ENCODE measurements at regions not wholly inside any gene's neighbourhood (a gene's known extent, or its start where the extent isn't known, plus 50 kb on each side); places are given as distances from the start of the nearest gene placed in this dataset.

DNA sequence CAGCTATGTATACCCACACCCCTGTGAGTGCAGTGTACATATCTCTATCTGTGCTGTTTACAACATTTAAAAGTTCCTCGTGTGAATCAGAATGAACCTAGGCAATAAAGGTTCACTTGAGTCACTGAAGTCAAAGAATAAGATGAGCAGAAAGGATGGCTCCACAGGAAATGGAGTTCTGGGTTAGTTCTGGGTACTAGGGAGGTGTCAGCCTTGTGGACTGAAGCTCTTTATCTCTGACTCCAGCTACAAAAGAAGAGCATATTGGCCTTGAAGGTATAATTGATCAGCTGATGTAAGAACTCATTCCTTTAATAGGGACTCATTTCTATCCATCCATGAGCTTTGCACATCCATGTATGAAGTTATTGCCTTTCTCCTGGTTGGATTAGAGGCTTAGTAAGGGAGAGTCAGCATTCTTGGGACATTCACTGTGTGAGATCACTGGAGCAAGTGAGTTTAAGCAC, 73.9 kb upstream of the BACH2 start:
- H3K27me3 ChIP-seq (ENCODE audit: insufficient read depth, poor library complexity, severe bottlenecking), result no peaks in the 10 kb centered on the region
- no peak overlapping the region for H3K4me3 ChIP-seq (replicated peaks; ENCODE audit: insufficient read depth, low read length)
- H3K27ac ChIP-seq (replicated peaks), result no peak overlapping the region
- TF ChIP-seq GABPA (IDR thresholded peaks at IDR 0.05; ENCODE audit: low read depth), result no peak
- no peak for TF ChIP-seq SPI1 (IDR thresholded peaks at IDR 0.05; ENCODE audit: borderline replicate concordance, low read depth)
- TF ChIP-seq, protein P1, sequence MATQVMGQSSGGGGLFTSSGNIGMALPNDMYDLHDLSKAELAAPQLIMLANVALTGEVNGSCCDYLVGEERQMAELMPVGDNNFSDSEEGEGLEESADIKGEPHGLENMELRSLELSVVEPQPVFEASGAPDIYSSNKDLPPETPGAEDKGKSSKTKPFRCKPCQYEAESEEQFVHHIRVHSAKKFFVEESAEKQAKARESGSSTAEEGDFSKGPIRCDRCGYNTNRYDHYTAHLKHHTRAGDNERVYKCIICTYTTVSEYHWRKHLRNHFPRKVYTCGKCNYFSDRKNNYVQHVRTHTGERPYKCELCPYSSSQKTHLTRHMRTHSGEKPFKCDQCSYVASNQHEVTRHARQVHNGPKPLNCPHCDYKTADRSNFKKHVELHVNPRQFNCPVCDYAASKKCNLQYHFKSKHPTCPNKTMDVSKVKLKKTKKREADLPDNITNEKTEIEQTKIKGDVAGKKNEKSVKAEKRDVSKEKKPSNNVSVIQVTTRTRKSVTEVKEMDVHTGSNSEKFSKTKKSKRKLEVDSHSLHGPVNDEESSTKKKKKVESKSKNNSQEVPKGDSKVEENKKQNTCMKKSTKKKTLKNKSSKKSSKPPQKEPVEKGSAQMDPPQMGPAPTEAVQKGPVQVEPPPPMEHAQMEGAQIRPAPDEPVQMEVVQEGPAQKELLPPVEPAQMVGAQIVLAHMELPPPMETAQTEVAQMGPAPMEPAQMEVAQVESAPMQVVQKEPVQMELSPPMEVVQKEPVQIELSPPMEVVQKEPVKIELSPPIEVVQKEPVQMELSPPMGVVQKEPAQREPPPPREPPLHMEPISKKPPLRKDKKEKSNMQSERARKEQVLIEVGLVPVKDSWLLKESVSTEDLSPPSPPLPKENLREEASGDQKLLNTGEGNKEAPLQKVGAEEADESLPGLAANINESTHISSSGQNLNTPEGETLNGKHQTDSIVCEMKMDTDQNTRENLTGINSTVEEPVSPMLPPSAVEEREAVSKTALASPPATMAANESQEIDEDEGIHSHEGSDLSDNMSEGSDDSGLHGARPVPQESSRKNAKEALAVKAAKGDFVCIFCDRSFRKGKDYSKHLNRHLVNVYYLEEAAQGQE (IDR thresholded peaks at IDR 0.05; ENCODE audit: insufficient replicate concordance, low read depth), result no peak
- TF ChIP-seq, protein P2, sequence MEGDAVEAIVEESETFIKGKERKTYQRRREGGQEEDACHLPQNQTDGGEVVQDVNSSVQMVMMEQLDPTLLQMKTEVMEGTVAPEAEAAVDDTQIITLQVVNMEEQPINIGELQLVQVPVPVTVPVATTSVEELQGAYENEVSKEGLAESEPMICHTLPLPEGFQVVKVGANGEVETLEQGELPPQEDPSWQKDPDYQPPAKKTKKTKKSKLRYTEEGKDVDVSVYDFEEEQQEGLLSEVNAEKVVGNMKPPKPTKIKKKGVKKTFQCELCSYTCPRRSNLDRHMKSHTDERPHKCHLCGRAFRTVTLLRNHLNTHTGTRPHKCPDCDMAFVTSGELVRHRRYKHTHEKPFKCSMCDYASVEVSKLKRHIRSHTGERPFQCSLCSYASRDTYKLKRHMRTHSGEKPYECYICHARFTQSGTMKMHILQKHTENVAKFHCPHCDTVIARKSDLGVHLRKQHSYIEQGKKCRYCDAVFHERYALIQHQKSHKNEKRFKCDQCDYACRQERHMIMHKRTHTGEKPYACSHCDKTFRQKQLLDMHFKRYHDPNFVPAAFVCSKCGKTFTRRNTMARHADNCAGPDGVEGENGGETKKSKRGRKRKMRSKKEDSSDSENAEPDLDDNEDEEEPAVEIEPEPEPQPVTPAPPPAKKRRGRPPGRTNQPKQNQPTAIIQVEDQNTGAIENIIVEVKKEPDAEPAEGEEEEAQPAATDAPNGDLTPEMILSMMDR (IDR thresholded peaks at IDR 0.05; ENCODE audit: insufficient read depth, low read length), result no peak
- TF ChIP-seq POLR2AphosphoS5 (IDR thresholded peaks at IDR 0.05; ENCODE audit: low read depth), result no peak
- DNase-seq (ENCODE audit: low read depth in 1 of 2, low spot score in 1 of 2), result no peak

DNA sequence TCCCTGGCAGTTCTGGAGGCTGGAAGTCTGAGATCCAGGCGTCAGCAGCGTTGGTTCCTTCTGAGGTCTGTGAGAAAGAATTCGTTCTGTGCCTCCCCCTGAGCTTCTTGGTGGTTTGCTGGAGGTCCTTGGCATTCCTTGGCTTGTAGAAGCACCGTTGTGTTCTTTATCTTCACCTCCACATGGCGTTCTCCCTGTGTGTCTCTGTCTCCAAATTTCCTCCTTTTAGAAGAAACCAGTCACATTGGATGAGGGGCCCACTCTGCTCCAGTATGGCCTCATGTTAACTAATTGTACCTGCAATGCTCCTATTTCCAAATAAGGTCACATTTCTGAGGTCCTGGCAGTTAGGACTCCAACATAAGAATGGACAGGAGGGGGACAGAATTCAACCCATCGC, 73.0 kb upstream of the BACH2 start:
- no peak for DNase-seq (ENCODE audit: low read depth in 1 of 2, low spot score in 1 of 2)
- no peak overlapping the region for H3K4me3 ChIP-seq (replicated peaks; ENCODE audit: insufficient read depth, low read length)
- H3K27me3 ChIP-seq (ENCODE audit: insufficient read depth, poor library complexity, severe bottlenecking), result no peaks in the 10 kb centered on the region
- TF ChIP-seq, protein P2 (IDR thresholded peaks at IDR 0.05; ENCODE audit: insufficient read depth, low read length), result no peak
- TF ChIP-seq POLR2AphosphoS5 (IDR thresholded peaks at IDR 0.05; ENCODE audit: low read depth), result no peak
- TF ChIP-seq, protein P1 (IDR thresholded peaks at IDR 0.05; ENCODE audit: insufficient replicate concordance, low read depth), result no peak
- TF ChIP-seq GABPA (IDR thresholded peaks at IDR 0.05; ENCODE audit: low read depth), result no peak
- no peak for TF ChIP-seq SPI1 (IDR thresholded peaks at IDR 0.05; ENCODE audit: borderline replicate concordance, low read depth)
- H3K27ac ChIP-seq (replicated peaks), result no peak overlapping the region

DNA sequence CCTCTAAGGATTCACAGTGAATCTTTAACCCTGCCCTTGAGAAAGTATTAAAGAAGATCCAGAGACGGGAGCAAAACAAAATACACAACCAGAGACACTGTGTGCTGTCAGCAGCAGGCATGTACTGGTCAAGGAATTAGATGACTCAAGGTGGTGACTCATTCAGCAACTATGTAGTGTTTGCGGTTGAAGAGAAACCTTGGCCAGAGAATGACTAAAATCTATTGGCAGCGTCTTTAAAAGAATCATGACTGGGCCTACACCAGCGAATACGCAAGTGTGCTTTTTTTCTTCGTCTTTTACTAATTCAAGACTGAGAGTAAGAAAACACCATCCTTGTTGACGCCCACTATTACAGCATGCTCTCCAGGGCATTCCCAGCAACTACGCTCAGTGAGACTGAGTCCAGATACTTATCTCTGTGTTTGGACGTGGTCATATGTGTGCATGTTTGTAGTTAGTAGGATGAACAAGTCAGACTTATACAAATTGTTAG, 72.4 kb upstream of the BACH2 start:
- peak in 1 of 2 experiments; percentile 73 for DNase-seq (ENCODE audit: low read depth in 1 of 2, low spot score in 1 of 2)
- no peak overlapping the region for H3K4me3 ChIP-seq (replicated peaks; ENCODE audit: insufficient read depth, low read length)
- no peaks in the 10 kb centered on the region for H3K27me3 ChIP-seq (ENCODE audit: insufficient read depth, poor library complexity, severe bottlenecking)
- no peak overlapping the region for H3K27ac ChIP-seq (replicated peaks)
- TF ChIP-seq, protein P2 (IDR thresholded peaks at IDR 0.05; ENCODE audit: insufficient read depth, low read length), result no peak
- TF ChIP-seq SPI1 (IDR thresholded peaks at IDR 0.05; ENCODE audit: borderline replicate concordance, low read depth) (no peak), POLR2AphosphoS5 (IDR thresholded peaks at IDR 0.05; ENCODE audit: low read depth) (no peak), GABPA (IDR thresholded peaks at IDR 0.05; ENCODE audit: low read depth) (no peak)
- TF ChIP-seq, protein P1 (IDR thresholded peaks at IDR 0.05; ENCODE audit: insufficient replicate concordance, low read depth), result no peak
